C4-2B (cell line): ENCODE measurements at regions not wholly inside any gene's neighbourhood (a gene's known extent, or its start where the extent isn't known, plus 50 kb on each side); places are given as distances from the start of the nearest gene placed in this dataset.

Experiments used
- ZFX ChIP-seq: fragments of 450-650 bp; IDR thresholded peaks from 2 replicates; pipeline ENCODE4 v1.6.1; 2017
- TF ChIP-seq, protein P1 (sequence below): fragments of 450-650 bp; conservative IDR thresholded peaks from 2 replicates; pipeline ENCODE4 v1.5.1; 2017; ENCODE audit warnings: mild to moderate bottlenecking

DNA sequence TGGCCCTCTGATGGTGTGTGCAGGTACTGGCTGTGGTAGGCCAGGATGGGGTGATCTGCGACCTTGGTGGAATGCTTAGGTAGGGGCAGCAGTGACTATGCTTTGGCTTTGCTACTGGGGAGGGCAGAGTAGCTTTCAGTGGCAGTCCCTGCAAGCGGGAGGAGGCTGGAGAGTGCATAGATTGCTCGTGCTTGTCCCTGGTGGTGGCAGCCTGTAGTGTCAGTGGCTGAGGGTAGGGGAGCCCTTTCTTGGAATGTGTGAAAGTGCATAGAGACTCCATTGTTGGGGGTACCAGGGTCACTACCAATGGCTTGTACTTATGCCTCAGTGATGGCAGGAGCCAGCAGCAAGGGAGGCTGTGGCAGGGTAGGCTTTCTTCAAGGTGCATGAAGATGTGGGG lies 582.6 kb downstream of the MRPL39 start:
- TF ChIP-seq, protein P1, sequence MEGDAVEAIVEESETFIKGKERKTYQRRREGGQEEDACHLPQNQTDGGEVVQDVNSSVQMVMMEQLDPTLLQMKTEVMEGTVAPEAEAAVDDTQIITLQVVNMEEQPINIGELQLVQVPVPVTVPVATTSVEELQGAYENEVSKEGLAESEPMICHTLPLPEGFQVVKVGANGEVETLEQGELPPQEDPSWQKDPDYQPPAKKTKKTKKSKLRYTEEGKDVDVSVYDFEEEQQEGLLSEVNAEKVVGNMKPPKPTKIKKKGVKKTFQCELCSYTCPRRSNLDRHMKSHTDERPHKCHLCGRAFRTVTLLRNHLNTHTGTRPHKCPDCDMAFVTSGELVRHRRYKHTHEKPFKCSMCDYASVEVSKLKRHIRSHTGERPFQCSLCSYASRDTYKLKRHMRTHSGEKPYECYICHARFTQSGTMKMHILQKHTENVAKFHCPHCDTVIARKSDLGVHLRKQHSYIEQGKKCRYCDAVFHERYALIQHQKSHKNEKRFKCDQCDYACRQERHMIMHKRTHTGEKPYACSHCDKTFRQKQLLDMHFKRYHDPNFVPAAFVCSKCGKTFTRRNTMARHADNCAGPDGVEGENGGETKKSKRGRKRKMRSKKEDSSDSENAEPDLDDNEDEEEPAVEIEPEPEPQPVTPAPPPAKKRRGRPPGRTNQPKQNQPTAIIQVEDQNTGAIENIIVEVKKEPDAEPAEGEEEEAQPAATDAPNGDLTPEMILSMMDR = no peak
- TF ChIP-seq ZFX = no peak
